GM21528 (cell line): ENCODE measurements at regions not wholly inside any gene's neighbourhood (a gene's known extent, or its start where the extent isn't known, plus 50 kb on each side); places are given as distances from the start of the nearest gene placed in this dataset.

Experiments used
- ATAC-seq: cut with Tn5 transposase; IDR thresholded peaks from one replicate; pipeline ENCODE4 v1.9.1; 2021; ENCODE audit warnings: mild to moderate bottlenecking, moderate library complexity; ENCODE audit not compliant: unreplicated experiment, low FRiP score

DNA sequence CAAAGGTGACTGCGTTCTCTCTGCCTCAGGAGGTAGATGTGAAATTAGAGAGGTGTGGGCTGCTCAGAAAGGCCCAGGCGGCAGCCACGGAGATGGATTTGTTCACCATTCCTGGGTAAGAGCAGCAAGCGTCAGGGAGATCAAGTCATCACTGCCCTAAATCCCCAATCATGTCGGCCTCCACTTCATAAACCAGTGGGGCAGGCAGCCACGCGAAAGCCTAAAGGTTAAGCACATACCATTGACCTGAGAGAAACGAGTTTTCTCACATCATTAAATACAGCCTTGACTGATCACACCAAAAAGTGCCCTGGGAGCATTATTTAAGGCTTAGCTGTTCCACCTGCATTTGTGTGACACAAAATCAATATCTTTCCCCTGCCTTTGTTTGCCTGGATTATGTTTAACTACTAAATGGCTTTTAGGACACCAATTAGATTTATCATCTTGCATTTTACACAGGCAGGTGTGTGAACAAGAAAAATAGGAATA lies 50.7 kb upstream of the FOXB1 start:
- ATAC-seq, result no peak

DNA sequence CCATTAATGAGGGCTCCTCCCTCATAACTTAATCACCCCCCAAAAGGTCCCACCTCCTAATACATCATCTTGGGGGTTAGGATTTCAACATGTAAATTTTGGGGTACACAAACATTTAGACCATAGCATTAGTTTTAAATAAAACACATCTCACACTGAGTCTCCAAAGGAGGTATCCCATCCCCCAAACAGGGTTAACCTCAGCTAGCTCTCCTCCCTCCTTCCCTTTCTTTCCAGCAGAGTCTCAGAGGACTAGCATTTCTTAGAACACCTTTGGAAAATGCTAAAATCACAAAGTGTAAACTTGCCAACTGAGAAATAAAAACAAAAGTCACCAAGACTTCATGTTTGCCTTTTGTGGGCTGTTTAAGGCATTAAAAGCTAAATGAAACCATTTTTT lies 51.2 kb upstream of the FOXB1 start:
- ATAC-seq, result no peak

- no peak for ATAC-seq
Observed at GRCh38 chr15:59950603-59951388, 53.3 kb upstream of the FOXB1 start.

GRCh38 chr15:59948924-59949613 lies 55.0 kb upstream of the FOXB1 start:
- ATAC-seq, result no peak

GRCh38 chr15:59946084-59946483 lies 58.0 kb upstream of the FOXB1 start:
- ATAC-seq, result no peak

DNA sequence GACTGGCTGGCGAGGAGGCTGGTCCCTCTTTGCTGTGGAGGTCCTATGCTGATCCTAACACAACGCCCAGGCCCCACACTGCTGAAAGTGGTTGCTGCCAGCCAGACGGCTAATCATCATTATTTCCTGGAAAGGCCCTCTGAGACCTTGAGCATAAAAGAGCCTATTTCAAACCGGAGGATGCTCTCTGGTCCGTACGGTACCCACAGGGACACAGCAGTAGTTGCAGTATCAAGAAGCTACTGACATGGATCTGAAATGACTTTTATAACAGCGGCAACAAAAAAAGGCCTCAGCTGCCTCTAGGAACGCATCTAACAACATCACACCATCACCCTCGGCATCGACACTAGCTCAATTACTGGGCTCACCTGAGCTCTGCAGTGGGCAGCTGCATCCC lies 59.1 kb upstream of the FOXB1 start:
- no peak for ATAC-seq

DNA sequence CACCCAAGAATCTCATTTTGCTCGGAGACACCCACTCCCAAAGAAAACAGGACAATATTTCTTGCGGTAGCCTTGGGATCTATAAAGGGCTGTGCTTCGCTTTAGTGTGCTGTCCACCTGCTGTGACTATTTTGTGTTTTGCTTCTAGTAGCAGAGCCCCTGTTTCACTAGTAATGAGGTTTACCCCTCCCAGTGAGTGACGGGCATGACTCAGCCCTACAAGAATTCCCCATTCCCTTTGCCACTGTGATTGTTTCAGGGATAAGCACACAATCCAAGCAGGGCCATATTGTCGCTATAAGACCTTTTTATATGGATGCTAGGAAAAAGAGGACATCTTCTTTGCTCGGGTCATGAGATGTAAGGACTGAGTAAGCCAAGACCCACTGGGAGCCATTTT lies 62.5 kb upstream of the FOXB1 start:
- ATAC-seq, result no peak

DNA sequence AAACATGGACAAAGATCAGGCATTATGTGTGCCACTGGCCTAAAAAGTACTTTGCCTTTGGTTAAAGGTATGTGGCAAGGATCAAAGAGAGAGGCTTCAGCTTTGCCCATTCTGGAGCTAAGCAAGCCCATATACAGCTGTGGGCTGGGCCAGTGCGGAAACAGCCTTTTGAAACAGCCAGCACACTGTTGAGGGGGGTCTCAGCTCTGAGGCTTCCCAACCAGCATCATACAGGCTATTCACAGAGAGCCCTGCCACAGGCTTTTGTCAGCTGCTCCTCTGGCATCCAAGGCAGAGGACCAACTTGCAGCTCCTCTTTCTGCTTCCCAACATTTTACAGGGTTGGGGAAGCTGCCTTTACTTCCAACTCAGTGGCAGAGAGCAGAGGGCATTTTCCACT lies 63.2 kb upstream of the FOXB1 start:
- ATAC-seq, result no peak

DNA sequence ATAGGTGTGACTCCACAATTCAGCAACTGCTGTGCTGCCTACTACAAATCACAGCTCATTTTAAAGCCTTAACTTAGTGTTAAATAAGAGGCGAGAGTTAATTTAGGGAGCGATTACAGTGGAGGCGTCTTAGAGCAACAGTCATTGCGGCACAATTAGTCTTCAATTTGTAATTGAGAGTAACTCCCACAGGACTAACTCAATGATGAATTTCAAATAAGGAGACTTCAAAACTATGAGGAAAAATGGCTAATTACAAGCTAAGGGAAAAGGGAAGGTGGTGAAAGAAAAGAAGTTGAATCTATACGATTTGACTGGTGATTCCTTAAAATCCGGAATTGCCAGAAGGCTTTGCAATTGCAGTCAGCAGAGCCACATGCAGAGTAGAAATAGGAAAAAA lies 63.7 kb upstream of the FOXB1 start:
- ATAC-seq, result no peak

DNA sequence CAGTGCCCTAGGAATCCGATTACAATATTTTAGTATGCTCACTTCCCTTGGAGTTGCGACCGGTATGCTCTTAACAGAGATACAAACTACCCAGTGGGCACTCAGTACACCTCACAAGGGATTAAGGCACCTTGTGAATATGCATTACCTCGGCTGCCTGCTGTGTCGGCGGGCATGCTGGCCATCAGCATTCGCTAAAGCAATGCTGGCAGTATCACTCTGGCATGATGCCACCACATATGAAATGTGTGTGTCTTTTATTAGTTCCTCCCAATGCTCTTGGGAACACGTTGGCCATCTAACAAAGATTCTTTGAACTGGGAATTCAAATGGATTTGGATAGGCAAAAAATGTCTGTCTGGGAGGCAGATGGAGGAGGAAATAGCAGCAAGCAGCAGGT lies 67.4 kb upstream of the FOXB1 start:
- no peak for ATAC-seq

DNA sequence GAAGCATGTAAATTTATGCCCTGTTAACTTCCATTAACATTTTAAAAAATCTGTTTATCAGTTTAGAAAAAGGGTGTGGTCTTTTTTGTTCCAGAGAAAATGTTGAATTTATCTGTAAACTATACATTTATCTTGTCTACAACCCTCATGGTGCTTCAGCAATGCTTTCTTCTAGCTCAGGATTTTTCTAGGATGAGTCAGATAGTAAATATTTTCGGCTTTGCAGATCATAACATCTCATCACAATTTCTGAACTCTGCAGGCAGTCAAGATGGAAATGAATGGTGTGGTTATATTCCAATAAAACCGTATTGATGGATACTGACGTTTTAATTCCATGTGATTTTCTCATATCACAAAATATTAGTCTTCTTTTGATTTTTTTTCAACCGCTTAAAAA lies 70.5 kb upstream of the FOXB1 start:
- no peak for ATAC-seq

- ATAC-seq, result no peak
Observed at GRCh38 chr15:59931646-59932261, 72.4 kb upstream of the FOXB1 start.

GRCh38 chr15:59924812-59925522 lies 79.1 kb upstream of the FOXB1 start:
- no peak for ATAC-seq

DNA sequence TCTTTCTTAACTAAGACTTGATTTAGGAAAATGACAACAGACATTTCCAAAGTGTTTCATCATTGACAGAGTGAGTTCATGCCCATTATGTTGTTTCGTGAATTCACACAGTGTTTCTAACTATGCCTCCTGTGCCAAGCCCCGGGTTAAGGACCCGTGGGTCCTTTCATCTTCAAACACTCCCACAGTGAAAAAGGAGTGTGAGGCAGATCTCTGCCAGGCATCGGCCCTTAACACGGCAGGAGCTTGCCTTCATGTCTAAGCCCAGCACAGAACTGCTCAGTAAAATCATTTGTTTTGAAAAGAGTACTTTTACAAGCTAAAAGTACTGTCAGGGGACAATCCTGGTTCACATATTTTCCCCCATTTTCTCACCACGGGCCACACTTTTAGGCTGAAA lies 80.0 kb upstream of the FOXB1 start:
- ATAC-seq, result no peak

GRCh38 chr15:59923508-59923907 lies 80.6 kb upstream of the FOXB1 start:
- ATAC-seq, result no peak

DNA sequence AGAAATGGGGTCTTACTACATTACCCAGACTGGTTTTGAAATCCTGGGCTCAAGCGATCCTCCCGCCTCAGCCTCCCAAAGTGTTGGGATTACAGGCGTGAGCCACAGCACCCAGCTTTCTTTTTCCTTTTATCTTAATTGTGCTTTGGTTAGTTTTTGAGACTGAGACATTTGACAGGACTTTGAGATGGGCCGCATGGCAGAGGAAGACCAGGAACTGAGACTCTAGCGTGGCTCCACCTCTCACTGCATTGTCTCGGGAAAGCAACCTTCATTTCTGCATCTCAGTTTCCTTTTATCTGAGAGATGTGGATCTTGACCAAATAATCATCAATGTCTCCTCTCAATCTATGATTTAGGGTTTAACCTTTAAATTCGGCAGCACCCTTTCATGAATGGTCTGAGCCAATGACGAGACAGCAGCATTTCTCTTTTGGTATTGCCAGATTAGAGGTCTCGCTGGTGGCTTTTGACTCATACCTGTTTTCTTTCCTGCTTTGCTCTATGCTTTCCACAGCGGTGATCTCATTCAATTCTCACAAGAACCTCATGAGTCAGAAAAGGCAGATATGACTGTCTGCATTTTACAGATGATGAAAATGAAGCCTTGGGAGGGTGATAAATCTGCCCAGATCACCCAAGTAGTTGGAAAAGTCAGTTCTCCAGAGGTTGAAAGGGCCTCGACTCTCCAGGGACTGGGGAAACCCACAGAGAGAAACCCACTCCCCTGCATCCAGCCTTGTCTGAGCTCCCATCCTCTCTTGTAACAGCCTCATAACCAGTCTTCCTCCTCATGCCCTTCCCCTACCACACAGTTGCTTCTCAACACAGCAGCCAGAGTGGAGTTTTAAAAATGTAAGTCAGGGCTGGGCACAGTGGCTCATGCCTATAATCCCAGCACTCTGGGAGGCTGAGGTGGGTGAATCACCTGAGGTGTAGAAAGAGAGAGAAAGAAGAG lies 84.8 kb upstream of the FOXB1 start:
- peak; percentile 59 for ATAC-seq

- ATAC-seq, result no peak
Observed at GRCh38 chr15:59917504-59918157, 86.5 kb upstream of the FOXB1 start.

DNA sequence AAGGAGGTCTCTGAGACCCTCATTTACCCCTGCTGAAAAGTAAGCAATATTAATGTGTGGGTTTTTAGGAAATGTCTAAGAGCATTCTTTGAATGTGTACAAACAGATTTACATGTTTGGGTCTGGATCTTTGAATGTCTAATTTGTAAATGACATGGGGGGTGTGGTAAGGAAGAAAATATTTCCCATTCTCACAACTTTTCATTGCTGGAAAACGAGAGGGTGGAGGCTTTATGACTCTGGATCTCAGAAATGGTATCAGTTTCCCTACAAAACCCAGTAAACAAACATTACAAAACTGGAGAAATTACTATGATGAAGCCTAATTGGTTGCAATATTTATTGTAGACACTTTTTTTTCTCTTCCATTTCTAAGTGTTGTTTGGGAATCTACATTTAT lies 98.1 kb upstream of the FOXB1 start:
- no peak for ATAC-seq

DNA sequence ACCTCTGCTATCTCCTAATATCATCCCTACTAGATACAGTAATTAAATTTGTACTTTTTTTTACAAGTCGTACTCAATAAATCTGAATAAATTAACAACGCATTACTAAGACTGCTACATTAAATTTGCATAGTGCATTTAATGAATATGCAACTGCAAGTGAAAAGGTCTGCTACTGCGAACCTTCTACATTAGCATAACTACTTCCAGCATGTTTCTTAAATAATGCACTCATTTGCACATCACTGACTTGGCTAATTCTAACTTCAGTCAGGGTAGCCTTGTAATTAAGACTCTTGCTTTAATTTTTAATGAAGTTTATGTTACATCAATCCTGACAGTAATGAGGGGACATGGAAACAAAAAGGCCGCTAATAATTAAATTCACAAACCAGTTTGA lies 98.9 kb upstream of the FOXB1 start:
- no peak for ATAC-seq
